Left renal cortex interstitium (tissue), 4 donors: ENCODE measurements at regions not wholly inside any gene's neighbourhood (a gene's known extent, or its start where the extent isn't known, plus 50 kb on each side); places are given as distances from the start of the nearest gene placed in this dataset.
"Not testable (repeated sequence)": the region's sequence is repeated elsewhere in the genome, so short reads cannot be mapped to it uniquely, and the experiment has no call there.

Source experiments
- DNase-seq, 4 donors: peaks; one replicate each; pipeline ENCODE4 v3.0.0-alpha.2; 2013; ENCODE audit warnings: low read depth in 4 of 4, low spot score in 2 of 4, missing footprints in 1 of 4

GRCh38 chr4:155025762-155026457 is 182.5 kb upstream of the NPY2R start:
- peak in 1 of 4 donors; percentile 23 for DNase-seq

DNA sequence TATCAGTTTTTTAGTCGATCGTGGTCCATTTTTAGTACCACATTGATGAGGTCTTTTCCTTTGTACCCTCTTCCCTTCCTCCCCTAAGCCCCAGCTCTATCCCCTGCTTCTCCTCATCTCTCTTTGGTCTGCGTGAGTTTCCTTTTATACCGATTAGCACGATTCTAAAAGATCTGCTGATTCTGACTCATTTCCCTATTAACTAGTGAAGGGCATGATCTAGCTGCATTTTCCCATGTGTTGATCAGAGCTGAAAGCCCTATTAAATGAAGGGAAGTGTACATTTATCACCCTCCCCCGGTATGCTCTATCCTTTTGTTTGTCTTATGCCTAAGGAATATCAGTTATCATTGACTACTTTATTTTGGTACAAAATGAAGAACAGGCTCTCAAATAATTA is 181.7 kb upstream of the NPY2R start:
- DNase-seq = no peak

- DNase-seq = no peak
These were observed 175.8 kb upstream of the NPY2R start for GRCh38 chr4:155032521-155033229.

DNA sequence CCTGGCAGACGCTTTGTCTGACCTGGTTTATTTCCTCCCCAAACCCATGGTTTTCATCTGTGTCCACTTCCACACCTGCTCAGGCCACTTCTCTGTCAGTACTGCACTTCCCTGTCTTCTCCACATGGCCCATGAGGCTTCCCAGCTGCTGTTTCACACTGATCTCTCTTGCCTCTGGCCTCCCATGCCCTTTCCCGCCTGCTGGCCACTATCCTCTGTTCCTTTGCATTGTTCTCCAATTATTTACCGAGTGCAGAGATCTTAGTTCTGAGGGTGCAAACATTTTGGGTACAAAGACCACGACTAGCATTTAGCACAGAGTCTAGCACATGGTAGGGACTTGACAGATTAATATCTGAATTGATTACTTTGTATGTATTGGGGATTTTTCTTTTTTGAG is 174.8 kb upstream of the NPY2R start:
- DNase-seq = no peak

- DNase-seq = no peak
These were observed 171.4 kb upstream of the NPY2R start for GRCh38 chr4:155037031-155037430.

DNA sequence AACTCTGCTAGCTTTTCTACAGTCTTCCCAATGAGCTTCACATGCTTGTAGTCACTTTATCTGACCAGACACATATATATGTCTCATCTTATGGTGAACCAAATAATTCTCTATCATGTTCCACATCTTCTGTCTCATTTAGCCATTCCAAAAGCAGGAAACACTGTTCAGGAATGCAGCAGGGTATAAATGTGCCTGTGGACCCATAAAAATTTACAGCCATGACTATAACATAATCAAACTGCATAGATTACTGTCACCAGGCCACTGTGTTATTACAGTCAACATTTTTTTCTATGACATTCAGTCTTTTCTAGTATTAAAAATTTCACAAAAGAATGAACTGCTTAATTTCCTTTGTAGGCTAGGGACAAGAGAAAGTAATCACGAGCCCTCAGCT is 170.0 kb upstream of the NPY2R start:
- DNase-seq = no peak

DNA sequence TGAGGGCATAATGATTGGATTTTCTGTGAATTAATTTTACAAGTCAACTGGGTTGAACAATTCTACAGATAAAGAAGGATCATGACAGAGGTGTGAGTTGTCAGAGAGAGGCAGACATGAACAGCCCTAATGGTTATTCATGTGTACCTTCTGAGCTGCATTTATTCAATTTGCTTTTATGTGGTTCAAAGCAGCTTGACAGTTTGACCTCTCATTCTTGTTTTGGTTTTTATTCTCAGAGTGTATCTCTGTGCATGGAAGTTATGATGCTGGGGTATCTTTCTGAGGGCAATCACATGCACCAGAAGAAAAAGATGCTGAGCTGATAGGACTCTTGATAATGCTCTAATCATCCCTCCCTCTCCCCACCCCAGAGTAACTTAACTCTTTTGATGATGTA is 169.3 kb upstream of the NPY2R start:
- no peak for DNase-seq

- no peak for DNase-seq
These were observed 168.4 kb upstream of the NPY2R start for GRCh38 chr4:155040031-155040430.

- DNase-seq = no peak
These were observed 166.4 kb upstream of the NPY2R start for GRCh38 chr4:155042014-155042413.

DNA sequence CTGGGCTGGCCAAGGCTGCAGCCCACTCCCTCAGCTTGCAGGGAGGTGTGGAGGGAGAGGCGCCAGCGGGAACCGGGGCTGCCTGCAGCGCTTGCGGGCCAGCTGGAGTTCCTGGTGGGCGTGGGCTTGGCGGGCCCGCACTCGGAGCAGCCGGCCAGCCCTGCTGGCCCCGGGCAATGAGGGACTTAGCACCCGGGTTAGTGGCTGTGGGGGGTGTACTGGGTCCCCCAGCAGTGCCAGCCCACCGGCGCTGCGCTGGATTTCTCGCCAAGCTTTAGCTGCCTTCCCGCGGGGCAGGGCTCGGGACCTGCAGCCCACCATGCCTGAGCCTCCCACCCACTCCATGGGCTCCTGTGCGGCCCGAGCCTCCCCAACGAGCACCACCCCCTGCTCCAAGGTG is 164.2 kb upstream of the NPY2R start:
- not testable (repeated sequence) for DNase-seq

- no peak for DNase-seq
These were observed 160.7 kb upstream of the NPY2R start for GRCh38 chr4:155047755-155048154.

DNA sequence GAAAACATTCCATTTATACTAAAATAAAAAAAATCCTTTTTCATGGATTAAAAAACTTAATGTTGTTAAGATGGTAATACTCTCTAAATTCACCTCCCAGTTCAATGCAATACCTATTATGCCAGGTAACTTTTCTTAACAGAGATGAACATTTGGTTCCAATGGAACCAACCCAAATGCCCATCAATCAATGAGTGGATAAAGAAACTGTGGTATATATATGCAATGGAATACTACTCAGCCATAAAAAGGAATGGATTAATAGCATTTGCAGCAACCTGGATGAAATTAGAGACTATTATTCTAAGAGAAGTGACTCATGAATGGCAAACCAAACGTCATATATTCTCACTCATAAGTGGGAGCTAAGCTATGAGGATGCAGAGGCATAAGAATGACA is 154.4 kb upstream of the NPY2R start:
- not testable (repeated sequence) for DNase-seq

GRCh38 chr4:155060419-155060818 is 148.0 kb upstream of the NPY2R start:
- no peak for DNase-seq

DNA sequence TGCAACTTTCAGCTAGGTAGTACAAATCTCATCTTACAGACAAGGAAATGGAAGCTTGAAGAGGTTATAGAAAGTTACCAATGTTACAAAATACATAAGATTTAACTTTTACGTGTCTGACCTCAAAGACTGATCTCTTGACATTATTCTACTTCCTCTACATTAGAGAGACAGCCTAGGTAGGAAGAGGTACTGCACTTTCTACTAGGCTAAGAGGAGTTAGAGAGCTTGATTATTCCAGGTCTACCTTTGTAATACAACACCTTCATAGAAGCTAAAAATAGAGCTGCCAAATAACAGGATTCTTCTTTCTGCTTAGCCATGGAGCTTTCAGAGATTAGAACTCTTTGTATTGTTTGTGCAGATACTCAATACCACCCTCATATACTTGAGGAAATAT is 147.6 kb upstream of the NPY2R start:
- no peak for DNase-seq

DNA sequence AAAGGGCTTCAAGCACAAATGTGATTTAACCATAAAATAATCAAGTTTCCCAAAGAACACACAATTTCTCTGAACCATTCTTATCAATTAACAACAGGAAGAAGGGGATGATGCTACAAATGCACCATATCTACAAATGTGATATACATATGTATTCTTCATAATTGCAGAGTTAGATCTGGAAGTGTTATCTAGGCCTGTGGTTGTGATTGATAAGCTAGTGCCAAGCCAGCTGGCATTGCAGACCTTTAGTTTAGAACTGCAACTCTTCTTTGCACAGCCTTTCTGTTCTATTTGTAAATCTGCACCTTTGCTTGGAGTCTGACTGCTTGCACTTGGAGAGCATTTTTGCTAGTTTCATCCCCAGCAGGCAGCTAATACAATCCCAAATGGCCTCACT is 145.5 kb upstream of the NPY2R start:
- no peak for DNase-seq

DNA sequence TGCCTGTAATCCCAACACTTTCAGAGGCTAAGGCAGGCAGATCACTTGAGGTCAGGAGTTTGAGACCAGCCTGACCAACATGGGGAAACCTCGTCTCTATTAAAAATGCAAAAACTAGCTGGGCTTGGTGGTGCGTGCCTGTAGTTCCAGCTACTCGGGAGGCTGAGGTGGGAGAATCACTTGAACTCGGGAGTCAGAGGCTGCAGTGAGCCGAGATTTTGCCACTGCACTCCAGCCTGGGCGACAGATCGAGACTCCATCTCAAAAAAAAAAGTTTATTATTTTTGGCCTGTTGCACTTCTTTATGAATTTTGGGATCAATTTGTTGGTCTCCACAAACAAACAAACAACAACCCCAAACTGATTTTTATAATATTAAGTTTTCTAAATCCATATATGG is 143.5 kb upstream of the NPY2R start:
- not testable (repeated sequence) for DNase-seq

- no peak for DNase-seq
These were observed 141.6 kb upstream of the NPY2R start for GRCh38 chr4:155066871-155067270.

GRCh38 chr4:155071962-155072361 is 136.5 kb upstream of the NPY2R start:
- no peak for DNase-seq

GRCh38 chr4:155072417-155072816 is 136.0 kb upstream of the NPY2R start:
- no peak for DNase-seq

- DNase-seq = no peak
These were observed 134.6 kb upstream of the NPY2R start for GRCh38 chr4:155073852-155074251.

DNA sequence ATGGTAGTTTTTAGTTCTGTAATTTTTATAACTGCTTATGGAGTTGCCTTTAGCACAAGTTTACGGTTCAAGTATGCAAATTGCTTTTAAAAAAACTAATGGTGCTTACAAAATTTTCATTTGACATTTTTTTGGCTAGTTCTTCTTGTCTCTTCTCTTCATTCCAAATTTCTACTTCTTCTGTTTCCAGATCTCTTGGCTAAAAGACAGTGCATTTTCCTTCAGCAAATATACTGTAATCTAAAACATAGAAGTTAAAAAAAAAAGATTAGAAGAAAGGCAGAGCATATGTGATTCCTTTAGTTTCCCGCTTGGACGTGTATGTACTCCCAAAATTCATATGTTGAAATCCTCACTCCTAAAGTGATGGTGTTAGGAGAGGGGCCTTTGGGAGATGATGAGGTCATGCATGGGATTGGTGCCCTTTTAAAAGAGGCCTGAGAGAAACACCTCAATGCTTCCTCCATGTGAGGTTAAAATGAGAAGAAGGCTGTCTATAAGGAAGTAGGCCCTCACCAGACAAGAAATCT is 132.1 kb upstream of the NPY2R start:
- no peak for DNase-seq
